ENCODE measurements at regions not wholly inside any gene's neighbourhood (a gene's known extent, or its start where the extent isn't known, plus 50 kb on each side); places are given as distances from the start of the nearest gene placed in this dataset.

GRCh38 chr11:13852481-13852880 is 110.0 kb upstream of the SPON1 start:
- Histone ChIP-seq H4K12ac (ENCODE audit: low read depth, low read length) (no peak overlapping the region), H2AFZ (ENCODE audit: insufficient read depth, low read length, poor library complexity) (no peak overlapping the region), H2AK5ac (ENCODE audit: low read length) (no peak overlapping the region), H2BK120ac (ENCODE audit: insufficient read depth, low read length, poor library complexity) (no peak overlapping the region), H3K18ac (ENCODE audit: low read length) (no peak overlapping the region), H3K4me1 (ENCODE audit: control insufficient read depth in 1 of 2, insufficient read depth in 2 of 2, low read length in 2 of 2) (peaks cover 6 to 9% of the 10 kb centered on the region in 2 experiments), H3K4me3 (ENCODE audit: low read depth, low read length) (no peak overlapping the region), H3K23ac (ENCODE audit: low read length) (no peak overlapping the region), H3K79me1 (ENCODE audit: low read length) (no peaks in the 10 kb centered on the region), H3K4me2 (ENCODE audit: low read length) (no peak overlapping the region), H3K27ac (ENCODE audit: low read depth, low read length) (no peak overlapping the region), H2BK5ac (ENCODE audit: low read depth, low read length, poor library complexity) (no peak overlapping the region), H2BK12ac (ENCODE audit: low read length) (no peak overlapping the region), H3K9ac (ENCODE audit: low read length) (no peak overlapping the region), H4K91ac (ENCODE audit: low read depth, low read length) (no peak overlapping the region), H3K14ac (ENCODE audit: low read length) (no peak overlapping the region), H3K9me3 (ENCODE audit: insufficient read depth, low read depth, low read length) (no peaks in the 10 kb centered on the region), H3K4ac (ENCODE audit: low read depth, low read length) (no peak overlapping the region), H3K79me2 (ENCODE audit: control insufficient read depth, insufficient read depth, low read length, poor library complexity) (no peaks in the 10 kb centered on the region), H3K36me3 (ENCODE audit: control insufficient read depth in 1 of 2, insufficient read depth in 2 of 2, low read length in 2 of 2) (no peaks in the 10 kb centered on the region), H4K8ac (ENCODE audit: low read depth, low read length) (no peak overlapping the region), H3K27me3 (ENCODE audit: insufficient read depth, low read length) (no peaks in the 10 kb centered on the region)
- WGBS (ENCODE audit: extremely low coverage, insufficient coverage, insufficient read length): no CpG with 5 or more reads among the region's 5 CpGs
- no peak for DNase-seq

DNA sequence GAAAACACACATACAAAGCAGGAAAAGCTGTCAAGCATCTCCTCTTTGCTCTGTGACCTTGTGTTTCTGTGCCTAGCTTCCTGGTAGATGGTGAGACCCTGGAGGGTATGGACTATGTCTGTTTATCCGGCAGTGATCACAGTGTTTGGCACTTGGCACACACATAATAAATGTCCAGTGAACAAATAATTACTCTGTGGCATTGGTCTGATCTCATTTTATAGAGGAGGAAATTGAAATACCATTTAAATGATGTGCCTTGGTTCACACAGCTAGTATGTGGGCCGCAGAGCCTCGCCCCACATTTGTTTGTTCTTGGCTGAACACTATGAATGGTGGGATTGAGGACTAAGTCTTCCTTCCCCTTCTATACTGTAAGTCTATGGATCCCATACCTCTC is 104.7 kb upstream of the SPON1 start:
- no peak overlapping the region for H3K14ac ChIP-seq (ENCODE audit: low read length)
- peaks cover 6 to 7% of the 10 kb centered on the region in 2 experiments for H3K4me1 ChIP-seq (ENCODE audit: control insufficient read depth in 1 of 2, insufficient read depth in 2 of 2, low read length in 2 of 2)
- no CpG with 5 or more reads among the region's 3 CpGs for WGBS (ENCODE audit: extremely low coverage, insufficient coverage, insufficient read length)
- H2BK120ac ChIP-seq (ENCODE audit: insufficient read depth, low read length, poor library complexity): no peak overlapping the region
- H3K23ac ChIP-seq (ENCODE audit: low read length): no peak overlapping the region
- H3K4me2 ChIP-seq (ENCODE audit: low read length): no peak overlapping the region
- H3K27ac ChIP-seq (ENCODE audit: low read depth, low read length): no peak overlapping the region
- H4K8ac ChIP-seq (ENCODE audit: low read depth, low read length): no peak overlapping the region
- H3K18ac ChIP-seq (ENCODE audit: low read length): no peak overlapping the region
- H3K79me2 ChIP-seq (ENCODE audit: control insufficient read depth, insufficient read depth, low read length, poor library complexity): no peaks in the 10 kb centered on the region
- no peak overlapping the region for H4K12ac ChIP-seq (ENCODE audit: low read depth, low read length)
- DNase-seq: no peak
- no peak overlapping the region for H3K4me3 ChIP-seq (ENCODE audit: low read depth, low read length)
- H2BK12ac ChIP-seq (ENCODE audit: low read length): no peak overlapping the region
- H3K27me3 ChIP-seq (ENCODE audit: insufficient read depth, low read length): no peaks in the 10 kb centered on the region
- no peak overlapping the region for H2AFZ ChIP-seq (ENCODE audit: insufficient read depth, low read length, poor library complexity)
- no peaks in the 10 kb centered on the region for H3K36me3 ChIP-seq (ENCODE audit: control insufficient read depth in 1 of 2, insufficient read depth in 2 of 2, low read length in 2 of 2)
- no peak overlapping the region for H3K4ac ChIP-seq (ENCODE audit: low read depth, low read length)
- H4K91ac ChIP-seq (ENCODE audit: low read depth, low read length): no peak overlapping the region
- H2BK5ac ChIP-seq (ENCODE audit: low read depth, low read length, poor library complexity): no peak overlapping the region
- H2AK5ac ChIP-seq (ENCODE audit: low read length): no peak overlapping the region
- no peak overlapping the region for H3K9ac ChIP-seq (ENCODE audit: low read length)
- no peaks in the 10 kb centered on the region for H3K9me3 ChIP-seq (ENCODE audit: insufficient read depth, low read depth, low read length)
- no peaks in the 10 kb centered on the region for H3K79me1 ChIP-seq (ENCODE audit: low read length)

DNA sequence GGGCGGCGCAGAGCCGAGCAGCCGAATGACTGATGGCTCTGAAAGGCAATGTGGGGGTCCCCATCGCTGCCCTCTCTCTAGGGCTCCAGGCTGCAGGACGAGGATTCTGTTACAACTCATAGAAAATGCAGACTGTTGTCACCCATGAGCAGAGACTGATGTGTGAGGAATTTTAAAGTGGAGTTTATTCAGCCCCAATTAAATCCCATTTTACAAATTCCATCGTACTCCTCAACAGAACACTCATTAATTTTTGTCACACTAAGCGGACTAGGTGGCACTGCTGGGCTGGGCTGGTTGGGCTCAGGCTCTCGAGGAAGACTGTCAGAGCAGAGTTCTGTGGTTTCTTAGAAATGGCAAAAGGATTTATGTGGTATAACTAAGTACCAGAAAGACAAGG is 102.6 kb upstream of the SPON1 start:
- Histone ChIP-seq H3K18ac (ENCODE audit: low read length) (no peak overlapping the region), H3K4me3 (ENCODE audit: low read depth, low read length) (no peak overlapping the region), H3K4ac (ENCODE audit: low read depth, low read length) (no peak overlapping the region), H4K8ac (ENCODE audit: low read depth, low read length) (no peak overlapping the region), H3K23ac (ENCODE audit: low read length) (no peak overlapping the region), H3K9me3 (ENCODE audit: insufficient read depth, low read depth, low read length) (no peaks in the 10 kb centered on the region), H2BK120ac (ENCODE audit: insufficient read depth, low read length, poor library complexity) (no peak overlapping the region), H2BK5ac (ENCODE audit: low read depth, low read length, poor library complexity) (no peak overlapping the region), H2BK12ac (ENCODE audit: low read length) (no peak overlapping the region), H3K27me3 (ENCODE audit: insufficient read depth, low read length) (no peaks in the 10 kb centered on the region), H2AFZ (ENCODE audit: insufficient read depth, low read length, poor library complexity) (no peak overlapping the region), H3K4me1 (ENCODE audit: control insufficient read depth in 1 of 2, insufficient read depth in 2 of 2, low read length in 2 of 2) (no peaks in the 10 kb centered on the region), H2AK5ac (ENCODE audit: low read length) (no peak overlapping the region), H3K27ac (ENCODE audit: low read depth, low read length) (no peak overlapping the region), H4K91ac (ENCODE audit: low read depth, low read length) (no peak overlapping the region), H3K36me3 (ENCODE audit: control insufficient read depth in 1 of 2, insufficient read depth in 2 of 2, low read length in 2 of 2) (no peaks in the 10 kb centered on the region), H3K79me1 (ENCODE audit: low read length) (no peaks in the 10 kb centered on the region), H4K12ac (ENCODE audit: low read depth, low read length) (no peak overlapping the region), H3K14ac (ENCODE audit: low read length) (no peak overlapping the region), H3K4me2 (ENCODE audit: low read length) (no peak overlapping the region), H3K79me2 (ENCODE audit: control insufficient read depth, insufficient read depth, low read length, poor library complexity) (no peaks in the 10 kb centered on the region), H3K9ac (ENCODE audit: low read length) (no peak overlapping the region)
- no peak for DNase-seq
- no CpG with 5 or more reads among the region's 9 CpGs for WGBS (ENCODE audit: extremely low coverage, insufficient coverage, insufficient read length)

- Histone ChIP-seq H3K4me3 (ENCODE audit: low read depth, low read length) (no peak overlapping the region), H3K4ac (ENCODE audit: low read depth, low read length) (no peak overlapping the region), H3K9ac (ENCODE audit: low read length) (no peak overlapping the region), H3K79me2 (ENCODE audit: control insufficient read depth, insufficient read depth, low read length, poor library complexity) (no peaks in the 10 kb centered on the region), H4K12ac (ENCODE audit: low read depth, low read length) (no peak overlapping the region), H3K4me1 (ENCODE audit: control insufficient read depth in 1 of 2, insufficient read depth in 2 of 2, low read length in 2 of 2) (no peaks in the 10 kb centered on the region), H2AFZ (ENCODE audit: insufficient read depth, low read length, poor library complexity) (no peak overlapping the region), H3K27me3 (ENCODE audit: insufficient read depth, low read length) (no peaks in the 10 kb centered on the region), H3K18ac (ENCODE audit: low read length) (no peak overlapping the region), H3K36me3 (ENCODE audit: control insufficient read depth in 1 of 2, insufficient read depth in 2 of 2, low read length in 2 of 2) (no peaks in the 10 kb centered on the region), H2BK5ac (ENCODE audit: low read depth, low read length, poor library complexity) (no peak overlapping the region), H3K27ac (ENCODE audit: low read depth, low read length) (no peak overlapping the region), H4K91ac (ENCODE audit: low read depth, low read length) (no peak overlapping the region), H3K23ac (ENCODE audit: low read length) (no peak overlapping the region), H3K14ac (ENCODE audit: low read length) (no peak overlapping the region), H3K79me1 (ENCODE audit: low read length) (no peaks in the 10 kb centered on the region), H2AK5ac (ENCODE audit: low read length) (no peak overlapping the region), H2BK12ac (ENCODE audit: low read length) (no peak overlapping the region), H4K8ac (ENCODE audit: low read depth, low read length) (no peak overlapping the region), H3K4me2 (ENCODE audit: low read length) (no peak overlapping the region), H2BK120ac (ENCODE audit: insufficient read depth, low read length, poor library complexity) (no peak overlapping the region), H3K9me3 (ENCODE audit: insufficient read depth, low read depth, low read length) (no peaks in the 10 kb centered on the region)
- WGBS (ENCODE audit: extremely low coverage, insufficient coverage, insufficient read length): no CpG with 5 or more reads among the region's 3 CpGs
- DNase-seq: no peak
Measured at GRCh38 chr11:13861411-13861810, 101.1 kb upstream of the SPON1 start.
